Sigmoid colon (tissue), 6 donors: ENCODE measurements at regions not wholly inside any gene's neighbourhood (a gene's known extent, or its start where the extent isn't known, plus 50 kb on each side); places are given as distances from the start of the nearest gene placed in this dataset.

Experiments
- DNase-seq: peaks from one replicate; pipeline ENCODE4 v3.0.0-alpha.2; 2019
- H3K27ac ChIP-seq, 4 donors: fragments of 200-600 bp; sonication (generic); one replicate each; pipeline ENCODE4 v1.5.1; 2016 to 2019; ENCODE audit warnings: mild to moderate bottlenecking in 1 of 4
- H3K27me3 ChIP-seq, 3 donors: fragments of 200-600 bp; sonication (generic); one replicate each; pipeline ENCODE4 v1.5.1; 2019; ENCODE audit warnings: mild to moderate bottlenecking in 1 of 3
- H3K36me3 ChIP-seq, 4 donors: fragments of 200-600 bp; sonication (generic); one replicate each; pipeline ENCODE4 v1.5.1; 2016 to 2019
- H3K4me1 ChIP-seq, 4 donors: fragments of 200-600 bp; sonication (generic); one replicate each; pipeline ENCODE4 v1.5.1; 2017 to 2019
- H3K4me3 ChIP-seq, 4 donors: fragments of 200-600 bp; sonication (generic); one replicate each; pipeline ENCODE4 v1.5.1; 2017 to 2019; ENCODE audit warnings: mild to moderate bottlenecking in 2 of 4, moderate library complexity in 1 of 4
- H3K9me3 ChIP-seq, 4 donors: fragments of 200-600 bp in 3 of 4; sonication (generic) in 3 of 4; one replicate each; pipeline versions ENCODE4 v1.5.1 to v1.6.1; 2013 to 2019
- CTCF ChIP-seq, 4 experiments: fragments of 450-650 bp in 3 of 4; fragments of 200-600 bp in 1 of 4; IDR thresholded peaks; one replicate each; pipeline ENCODE4 v1.5.1; 2016 to 2019; ENCODE audit warnings: antibody characterized with exemption in 4 of 4, mild to moderate bottlenecking in 3 of 4, moderate library complexity in 2 of 4
- EP300 ChIP-seq, 4 donors: sonication (generic); formaldehyde crosslinking; IDR thresholded peaks; one replicate each; pipeline ENCODE4 v1.6.1; 2017; ENCODE audit warnings: antibody characterized with exemption in 4 of 4
- POLR2A ChIP-seq, 2 donors: fragments of 450-650 bp; IDR thresholded peaks; one replicate each; pipeline ENCODE4 v1.6.1; 2016; ENCODE audit warnings: antibody characterized with exemption in 2 of 2, mild to moderate bottlenecking in 2 of 2, moderate library complexity in 2 of 2
- POLR2AphosphoS5 ChIP-seq, 4 donors: sonication (generic); formaldehyde crosslinking; IDR thresholded peaks; one replicate each; pipeline ENCODE4 v1.6.1; 2017; ENCODE audit warnings: antibody characterized with exemption in 4 of 4
- WGBS, 2 donors: extraction: QIAGEN DNeasy Blood & Tissue Kit; methylation state at CpG; one replicate each; pipeline ENCODE4 v1.1.7; 2013; 5-methylcytosine and 5-hydroxymethylcytosine counted together
- intact Hi-C: fragments of 100-400 bp; cut with DNase I; formaldehyde crosslinking; loops from one replicate; pipeline ENCODE4 v1.15.1; 2023
- donor health status: healthy with polysubstance abuse.
- donor health status: healthy.

GRCh38 chr15:81839387-81839786, 206.4 kb downstream of the MEX3B start:
- Histone ChIP-seq H3K4me1 (no peaks in the 10 kb centered on the region), H3K4me3 (no peak overlapping the region), H3K9me3 (no peaks in the 10 kb centered on the region), H3K27me3 (no peaks in the 10 kb centered on the region), H3K36me3 (no peaks in the 10 kb centered on the region), H3K27ac (no peak overlapping the region)
- intact Hi-C loops, result no loop called here
- WGBS, 2 donors, result 64 to 79% methylated on average over 2 of the region's 2 CpGs
- DNase-seq, result no peak
- no peak for TF ChIP-seq CTCF (IDR thresholded peaks at IDR 0.05)

GRCh38 chr15:81835731-81836130, 210.1 kb downstream of the MEX3B start:
- no peaks in the 10 kb centered on the region for H3K4me1 ChIP-seq
- H3K4me3 ChIP-seq, result no peak overlapping the region
- DNase-seq, result no peak
- TF ChIP-seq POLR2A (IDR thresholded peaks at IDR 0.05) (no peak), CTCF (IDR thresholded peaks at IDR 0.05) (no peak), EP300 (IDR thresholded peaks at IDR 0.05) (no peak), POLR2AphosphoS5 (IDR thresholded peaks at IDR 0.05) (no peak)
- H3K36me3 ChIP-seq, result no peaks in the 10 kb centered on the region
- H3K9me3 ChIP-seq, result no peaks in the 10 kb centered on the region
- no peak overlapping the region for H3K27ac ChIP-seq
- WGBS, 2 donors, result 95 to 97% methylated on average over 1 of the region's 1 CpG
- intact Hi-C loops, result no loop called here
- H3K27me3 ChIP-seq, result no peaks in the 10 kb centered on the region

GRCh38 chr15:81830520-81830919, 215.3 kb downstream of the MEX3B start:
- DNase-seq, result no peak
- Histone ChIP-seq H3K9me3 (no peaks in the 10 kb centered on the region), H3K36me3 (no peaks in the 10 kb centered on the region), H3K4me1 (no peaks in the 10 kb centered on the region), H3K27me3 (no peaks in the 10 kb centered on the region), H3K4me3 (no peak overlapping the region), H3K27ac (no peak overlapping the region)
- TF ChIP-seq CTCF (IDR thresholded peaks at IDR 0.05) (no peak), POLR2A (IDR thresholded peaks at IDR 0.05) (no peak), EP300 (IDR thresholded peaks at IDR 0.05) (no peak), POLR2AphosphoS5 (IDR thresholded peaks at IDR 0.05) (no peak)
- WGBS, 2 donors, result 63 to 71% methylated on average over 1 of the region's 1 CpG
- intact Hi-C loops, result no loop called here

GRCh38 chr15:81829918-81830317, 215.9 kb downstream of the MEX3B start:
- Histone ChIP-seq H3K36me3 (no peaks in the 10 kb centered on the region), H3K9me3 (no peaks in the 10 kb centered on the region), H3K27me3 (no peaks in the 10 kb centered on the region), H3K4me3 (no peak overlapping the region), H3K4me1 (no peaks in the 10 kb centered on the region), H3K27ac (no peak overlapping the region)
- intact Hi-C loops, result no loop called here
- 92% methylated on average over 4 of the region's 4 CpGs for WGBS, 2 donors
- DNase-seq, result no peak
- TF ChIP-seq CTCF (IDR thresholded peaks at IDR 0.05) (no peak), POLR2AphosphoS5 (IDR thresholded peaks at IDR 0.05) (no peak), EP300 (IDR thresholded peaks at IDR 0.05) (no peak), POLR2A (IDR thresholded peaks at IDR 0.05) (no peak)

GRCh38 chr15:81828135-81828534, 217.7 kb downstream of the MEX3B start:
- H3K9me3 ChIP-seq, result no peaks in the 10 kb centered on the region
- no peak for TF ChIP-seq POLR2A (IDR thresholded peaks at IDR 0.05)
- TF ChIP-seq EP300 (IDR thresholded peaks at IDR 0.05), result no peak
- no peak for TF ChIP-seq CTCF (IDR thresholded peaks at IDR 0.05)
- TF ChIP-seq POLR2AphosphoS5 (IDR thresholded peaks at IDR 0.05), result no peak
- H3K4me3 ChIP-seq, result no peak overlapping the region
- no peak overlapping the region for H3K27ac ChIP-seq
- H3K27me3 ChIP-seq, result no peaks in the 10 kb centered on the region
- DNase-seq, result no peak
- intact Hi-C loops, result no loop called here
- no peaks in the 10 kb centered on the region for H3K4me1 ChIP-seq
- no peaks in the 10 kb centered on the region for H3K36me3 ChIP-seq
